ENCODE measurements at regions not wholly inside any gene's neighbourhood (a gene's known extent, or its start where the extent isn't known, plus 50 kb on each side); places are given as distances from the start of the nearest gene placed in this dataset.
"Not testable (repeated sequence)": the region's sequence is repeated elsewhere in the genome, so short reads cannot be mapped to it uniquely, and the experiment has no call there.

- TF ChIP-seq, protein P1, sequence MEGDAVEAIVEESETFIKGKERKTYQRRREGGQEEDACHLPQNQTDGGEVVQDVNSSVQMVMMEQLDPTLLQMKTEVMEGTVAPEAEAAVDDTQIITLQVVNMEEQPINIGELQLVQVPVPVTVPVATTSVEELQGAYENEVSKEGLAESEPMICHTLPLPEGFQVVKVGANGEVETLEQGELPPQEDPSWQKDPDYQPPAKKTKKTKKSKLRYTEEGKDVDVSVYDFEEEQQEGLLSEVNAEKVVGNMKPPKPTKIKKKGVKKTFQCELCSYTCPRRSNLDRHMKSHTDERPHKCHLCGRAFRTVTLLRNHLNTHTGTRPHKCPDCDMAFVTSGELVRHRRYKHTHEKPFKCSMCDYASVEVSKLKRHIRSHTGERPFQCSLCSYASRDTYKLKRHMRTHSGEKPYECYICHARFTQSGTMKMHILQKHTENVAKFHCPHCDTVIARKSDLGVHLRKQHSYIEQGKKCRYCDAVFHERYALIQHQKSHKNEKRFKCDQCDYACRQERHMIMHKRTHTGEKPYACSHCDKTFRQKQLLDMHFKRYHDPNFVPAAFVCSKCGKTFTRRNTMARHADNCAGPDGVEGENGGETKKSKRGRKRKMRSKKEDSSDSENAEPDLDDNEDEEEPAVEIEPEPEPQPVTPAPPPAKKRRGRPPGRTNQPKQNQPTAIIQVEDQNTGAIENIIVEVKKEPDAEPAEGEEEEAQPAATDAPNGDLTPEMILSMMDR (IDR thresholded peaks at IDR 0.05) = not testable (repeated sequence)
- TF ChIP-seq POLR2A, POLR2AphosphoS5 (IDR thresholded peaks at IDR 0.05): not testable (repeated sequence)
These were observed 1030.4 kb downstream of the PCDH7 start for GRCh38 chr4:31750581-31750980.
